HG03060 (cell line): ENCODE measurements at regions not wholly inside any gene's neighbourhood (a gene's known extent, or its start where the extent isn't known, plus 50 kb on each side); places are given as distances from the start of the nearest gene placed in this dataset.
"Not testable (repeated sequence)": the region's sequence is repeated elsewhere in the genome, so short reads cannot be mapped to it uniquely, and the experiment has no call there.

ENCODE experiments used
- ATAC-seq: cut with Tn5 transposase; IDR thresholded peaks from one replicate; pipeline ENCODE4 v1.9.1; 2021; ENCODE audit warnings: low read depth, moderate number of reproducible peaks; ENCODE audit not compliant: unreplicated experiment

- no peak for ATAC-seq
Observed at GRCh38 chr9:75653750-75654149, 236.7 kb upstream of the PCSK5 start.

- no peak for ATAC-seq
Observed at GRCh38 chr9:75657015-75657414, 233.5 kb upstream of the PCSK5 start.

GRCh38 chr9:75658301-75658905 lies 232.1 kb upstream of the PCSK5 start:
- no peak for ATAC-seq

- no peak for ATAC-seq
Observed at GRCh38 chr9:75664597-75664996, 225.9 kb upstream of the PCSK5 start.

GRCh38 chr9:75666856-75667554 lies 223.5 kb upstream of the PCSK5 start:
- ATAC-seq: no peak

- ATAC-seq: no peak
Observed at GRCh38 chr9:75669721-75670120, 220.8 kb upstream of the PCSK5 start.

DNA sequence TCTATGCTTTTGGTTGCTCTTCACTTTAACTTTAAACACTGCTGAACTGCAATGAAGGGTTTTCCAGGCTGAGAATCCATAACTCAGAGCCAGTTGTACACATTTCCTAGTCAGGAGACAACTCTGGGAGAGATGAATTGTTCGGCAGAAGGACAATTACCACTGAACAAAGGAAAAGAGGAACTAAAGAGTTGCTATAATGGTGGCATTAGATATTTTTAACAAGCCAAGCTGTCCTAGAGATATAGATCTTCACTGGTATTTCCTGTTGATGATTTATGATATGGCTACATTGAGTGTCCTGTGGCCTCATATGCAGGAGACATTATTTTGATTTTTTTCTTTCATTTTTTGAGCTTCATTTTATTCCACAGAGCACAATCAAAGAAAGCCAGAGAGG lies 219.1 kb upstream of the PCSK5 start:
- no peak for ATAC-seq

GRCh38 chr9:75672478-75672877 lies 218.0 kb upstream of the PCSK5 start:
- no peak for ATAC-seq

DNA sequence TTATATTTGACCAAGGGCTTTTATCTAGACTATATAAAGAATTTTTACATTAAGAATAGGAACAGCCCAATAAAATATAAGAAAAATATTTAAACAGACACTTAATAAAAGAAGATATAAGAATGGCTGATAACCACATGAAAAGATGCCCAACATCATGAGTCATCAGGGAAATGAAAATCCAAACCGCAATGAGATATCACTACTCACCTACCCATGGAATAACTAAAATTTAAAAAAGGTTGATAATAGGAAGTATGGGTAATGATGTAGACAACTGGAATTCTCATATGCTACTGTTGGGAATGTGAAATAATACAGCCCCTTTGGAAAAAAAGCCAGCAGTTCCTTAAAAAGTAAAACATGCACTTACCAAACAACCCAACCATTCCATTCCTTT lies 206.9 kb upstream of the PCSK5 start:
- no peak for ATAC-seq

DNA sequence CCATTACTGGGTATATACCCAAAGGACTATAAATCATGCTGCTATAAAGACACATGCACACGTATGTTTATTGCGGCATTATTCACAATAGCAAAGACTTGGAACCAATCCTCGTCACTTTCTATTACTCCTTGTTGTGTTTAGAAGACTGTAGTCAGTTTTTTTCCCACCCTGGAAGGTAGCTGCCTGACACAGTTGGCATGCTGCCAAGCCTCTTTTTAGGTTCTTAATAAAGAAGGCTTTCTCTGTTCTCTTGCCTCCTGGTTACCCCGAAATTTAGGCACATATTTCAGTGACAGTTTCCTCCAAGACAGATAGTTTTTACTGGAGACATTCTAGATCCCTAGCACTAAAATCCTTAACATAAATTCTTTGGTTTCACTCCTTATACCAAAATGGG lies 205.4 kb upstream of the PCSK5 start:
- no peak for ATAC-seq

DNA sequence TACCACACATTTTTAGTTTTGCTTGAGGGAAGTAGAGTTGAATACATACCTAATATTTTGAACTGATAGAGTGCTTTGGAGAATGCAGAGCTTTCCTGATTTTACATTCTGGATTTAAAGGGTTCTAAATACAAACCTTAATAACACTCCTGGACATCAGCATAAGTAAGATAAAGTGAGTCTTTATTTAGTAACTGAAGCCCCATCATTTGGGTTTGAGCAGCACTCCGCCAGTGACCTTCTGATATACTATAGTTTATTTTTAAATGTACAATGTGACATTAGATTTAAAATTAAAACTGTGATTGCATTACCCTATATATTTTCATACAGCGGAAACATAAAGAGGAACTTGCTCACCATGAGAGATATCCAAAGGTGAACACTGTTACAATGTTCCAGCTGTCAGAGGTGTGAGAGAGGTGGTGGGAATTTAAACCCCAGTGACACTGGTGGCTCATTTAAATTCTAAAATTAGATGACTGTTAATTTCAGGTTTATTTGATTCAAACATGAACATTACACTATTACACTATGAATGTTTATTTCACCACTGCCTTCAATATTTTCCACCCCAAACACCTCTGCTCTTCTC lies 203.0 kb upstream of the PCSK5 start:
- ATAC-seq: no peak

DNA sequence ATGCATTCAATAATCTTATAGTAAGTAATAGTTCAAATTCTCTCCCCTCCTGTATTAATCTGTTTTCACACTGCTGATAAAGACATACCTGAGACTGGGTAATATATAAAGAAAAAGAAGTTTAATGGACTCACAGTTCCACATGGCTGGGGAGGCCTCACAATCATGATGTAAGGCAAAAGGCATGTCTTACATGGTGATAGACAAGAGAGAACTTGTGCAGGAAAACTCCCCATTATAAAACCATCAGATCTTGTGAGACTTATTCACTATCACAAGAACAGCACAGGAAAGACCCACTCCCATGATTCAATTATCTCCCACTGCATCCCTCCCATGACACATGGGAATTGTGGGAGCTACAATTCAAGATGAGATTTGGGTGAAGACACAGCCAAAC lies 199.9 kb upstream of the PCSK5 start:
- not testable (repeated sequence) for ATAC-seq

GRCh38 chr9:75691408-75691807 lies 199.1 kb upstream of the PCSK5 start:
- no peak for ATAC-seq

GRCh38 chr9:75692309-75692708 lies 198.2 kb upstream of the PCSK5 start:
- ATAC-seq: no peak

- ATAC-seq: no peak
Observed at GRCh38 chr9:75695921-75696320, 194.6 kb upstream of the PCSK5 start.

- no peak for ATAC-seq
Observed at GRCh38 chr9:75699017-75699416, 191.5 kb upstream of the PCSK5 start.

DNA sequence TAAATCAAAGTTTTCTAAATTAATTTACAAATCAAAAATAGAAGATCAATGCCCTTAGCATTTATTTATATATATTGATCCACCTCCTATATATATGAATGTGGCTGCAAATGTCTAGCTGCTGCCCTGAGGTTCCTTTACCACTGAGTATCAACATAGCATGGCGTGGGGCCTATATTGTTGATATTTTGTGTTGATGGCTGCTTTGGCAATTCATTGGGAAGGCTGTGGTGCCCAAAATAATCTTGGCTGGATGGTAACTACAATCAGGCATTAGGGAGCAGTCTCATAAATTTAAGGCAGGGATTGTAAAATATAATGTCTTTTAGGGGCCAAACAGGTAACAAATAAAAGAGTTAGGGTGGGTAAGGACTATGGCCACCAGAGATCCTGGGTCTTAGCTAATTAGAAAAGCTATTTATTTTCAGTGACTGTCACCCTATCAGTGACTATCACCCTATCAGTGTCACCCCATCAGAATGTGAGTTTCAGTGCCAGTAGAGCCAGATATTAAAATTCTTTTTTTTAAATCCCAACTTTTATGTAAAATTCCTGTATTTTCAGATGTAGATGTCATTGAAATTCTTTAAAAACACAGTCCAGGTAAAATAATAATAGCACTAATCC lies 190.7 kb upstream of the PCSK5 start:
- no peak for ATAC-seq

GRCh38 chr9:75700252-75700640 lies 190.2 kb upstream of the PCSK5 start:
- ATAC-seq: no peak

- no peak for ATAC-seq
Observed at GRCh38 chr9:75707191-75707590, 183.3 kb upstream of the PCSK5 start.

- no peak for ATAC-seq
Observed at GRCh38 chr9:75709698-75710097, 180.8 kb upstream of the PCSK5 start.

GRCh38 chr9:75712700-75713099 lies 177.8 kb upstream of the PCSK5 start:
- no peak for ATAC-seq

- no peak for ATAC-seq
Observed at GRCh38 chr9:75713335-75713734, 177.1 kb upstream of the PCSK5 start.
